BLaER1 (cell line): ENCODE measurements at regions not wholly inside any gene's neighbourhood (a gene's known extent, or its start where the extent isn't known, plus 50 kb on each side); places are given as distances from the start of the nearest gene placed in this dataset.
"Not testable (repeated sequence)": the region's sequence is repeated elsewhere in the genome, so short reads cannot be mapped to it uniquely, and the experiment has no call there.

Experiments
- H3K27ac ChIP-seq: shearing (Covaris generic); formaldehyde crosslinking; 2 replicates; pipeline ENCODE4 v1.8.1; 2022
- H3K27me3 ChIP-seq: shearing (Covaris generic); formaldehyde crosslinking; 2 replicates; pipeline ENCODE4 v1.8.1; 2022
- H3K36me3 ChIP-seq: shearing (Covaris generic); formaldehyde crosslinking; 2 replicates; pipeline ENCODE4 v1.8.1; 2022
- H3K4me1 ChIP-seq: shearing (Covaris generic); formaldehyde crosslinking; 2 replicates; pipeline ENCODE4 v1.8.1; 2022
- H3K4me2 ChIP-seq: shearing (Covaris generic); formaldehyde crosslinking; 2 replicates; pipeline ENCODE4 v1.8.1; 2022
- H3K4me3 ChIP-seq: shearing (Covaris generic); formaldehyde crosslinking; 2 replicates; pipeline ENCODE4 v1.8.1; 2022
- H3K9ac ChIP-seq: shearing (Covaris generic); formaldehyde crosslinking; 2 replicates; pipeline ENCODE4 v1.8.1; 2022
- H3K9me3 ChIP-seq: shearing (Covaris generic); formaldehyde crosslinking; 2 replicates; pipeline ENCODE4 v1.8.1; 2022
- H4K20me1 ChIP-seq: shearing (Covaris generic); formaldehyde crosslinking; 2 replicates; pipeline ENCODE4 v1.8.1; 2022
- Cebpa-rat ChIP-seq: shearing (Covaris generic); IDR thresholded peaks from 2 replicates; pipeline ENCODE4 v1.8.1; 2022

DNA sequence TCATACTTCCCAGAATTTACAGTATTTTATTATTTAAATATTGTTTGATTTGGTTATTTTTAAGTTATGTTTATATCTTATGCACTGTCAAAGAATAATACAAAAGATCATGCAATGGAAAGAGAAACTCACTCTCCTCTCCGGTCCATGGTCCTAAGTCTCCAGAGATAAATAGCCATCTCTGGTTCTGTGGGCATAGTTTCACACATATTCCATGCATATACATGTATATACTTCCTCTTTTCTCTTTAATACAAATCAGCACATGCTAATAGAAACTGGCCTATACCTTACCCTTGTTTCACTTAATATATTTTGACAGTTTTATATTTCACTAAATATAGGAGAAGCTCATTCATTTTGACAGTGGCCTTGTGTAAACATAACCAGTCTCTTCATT lies 901.7 kb upstream of the CITED2 start:
- no peak for TF ChIP-seq Cebpa-rat
- Histone ChIP-seq H3K4me3 (no peak overlapping the region), H3K9ac (no peak overlapping the region), H4K20me1 (no peaks in the 10 kb centered on the region), H3K9me3 (no peaks in the 10 kb centered on the region), H3K27me3 (no peaks in the 10 kb centered on the region), H3K4me2 (no peak overlapping the region), H3K27ac (no peak overlapping the region), H3K36me3 (no peaks in the 10 kb centered on the region), H3K4me1 (no peaks in the 10 kb centered on the region)

- H4K20me1 ChIP-seq: no peaks in the 10 kb centered on the region
- H3K9ac ChIP-seq: no peak overlapping the region
- H3K27me3 ChIP-seq: no peaks in the 10 kb centered on the region
- no peak overlapping the region for H3K27ac ChIP-seq
- no peaks in the 10 kb centered on the region for H3K9me3 ChIP-seq
- no peak overlapping the region for H3K4me2 ChIP-seq
- H3K36me3 ChIP-seq: no peaks in the 10 kb centered on the region
- TF ChIP-seq Cebpa-rat: no peak
- no peak overlapping the region for H3K4me3 ChIP-seq
- no peaks in the 10 kb centered on the region for H3K4me1 ChIP-seq
Measured at GRCh38 chr6:140275725-140276124, 901.3 kb upstream of the CITED2 start.

GRCh38 chr6:140274548-140274947 lies 900.1 kb upstream of the CITED2 start:
- Histone ChIP-seq H3K27ac (no peak overlapping the region), H3K4me2 (no peak overlapping the region), H3K9me3 (no peaks in the 10 kb centered on the region), H3K4me3 (no peak overlapping the region), H3K27me3 (no peaks in the 10 kb centered on the region), H4K20me1 (no peaks in the 10 kb centered on the region), H3K36me3 (no peaks in the 10 kb centered on the region), H3K4me1 (no peaks in the 10 kb centered on the region), H3K9ac (no peak overlapping the region)
- TF ChIP-seq Cebpa-rat: no peak

DNA sequence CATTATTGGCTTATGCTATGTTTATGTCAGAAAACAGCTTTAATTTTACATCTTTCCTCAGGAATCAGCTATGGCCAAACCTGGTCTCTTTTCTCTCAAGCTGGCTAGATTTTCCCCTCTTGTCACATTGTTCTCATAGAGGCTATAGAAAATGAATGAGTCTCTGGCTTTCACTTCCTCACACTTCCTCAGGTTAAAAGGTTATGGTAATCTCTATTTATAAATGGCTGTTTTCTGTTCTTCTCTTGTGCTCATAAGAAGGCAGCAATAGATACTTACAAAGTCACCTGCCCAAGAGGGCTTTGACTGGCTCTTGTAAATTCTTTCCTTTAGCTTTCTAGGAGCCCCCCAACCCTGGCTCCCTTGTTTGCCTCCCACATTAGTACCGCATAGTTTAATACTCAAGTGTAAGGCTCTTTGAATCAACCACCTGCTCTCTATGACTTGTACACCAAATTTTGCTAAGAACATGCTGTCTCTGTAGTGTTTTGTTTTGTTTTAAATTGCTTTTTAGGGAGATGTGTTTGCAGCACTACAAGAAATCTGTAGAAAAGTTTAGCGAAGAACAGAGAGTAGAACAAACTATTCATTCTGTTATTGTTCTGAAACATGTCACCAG lies 897.4 kb upstream of the CITED2 start:
- Histone ChIP-seq H3K27ac (no peak overlapping the region), H3K9me3 (no peaks in the 10 kb centered on the region), H3K4me3 (no peak overlapping the region), H4K20me1 (no peaks in the 10 kb centered on the region), H3K9ac (no peak overlapping the region), H3K4me1 (no peaks in the 10 kb centered on the region), H3K4me2 (no peak overlapping the region), H3K36me3 (no peaks in the 10 kb centered on the region), H3K27me3 (no peaks in the 10 kb centered on the region)
- TF ChIP-seq Cebpa-rat: no peak

DNA sequence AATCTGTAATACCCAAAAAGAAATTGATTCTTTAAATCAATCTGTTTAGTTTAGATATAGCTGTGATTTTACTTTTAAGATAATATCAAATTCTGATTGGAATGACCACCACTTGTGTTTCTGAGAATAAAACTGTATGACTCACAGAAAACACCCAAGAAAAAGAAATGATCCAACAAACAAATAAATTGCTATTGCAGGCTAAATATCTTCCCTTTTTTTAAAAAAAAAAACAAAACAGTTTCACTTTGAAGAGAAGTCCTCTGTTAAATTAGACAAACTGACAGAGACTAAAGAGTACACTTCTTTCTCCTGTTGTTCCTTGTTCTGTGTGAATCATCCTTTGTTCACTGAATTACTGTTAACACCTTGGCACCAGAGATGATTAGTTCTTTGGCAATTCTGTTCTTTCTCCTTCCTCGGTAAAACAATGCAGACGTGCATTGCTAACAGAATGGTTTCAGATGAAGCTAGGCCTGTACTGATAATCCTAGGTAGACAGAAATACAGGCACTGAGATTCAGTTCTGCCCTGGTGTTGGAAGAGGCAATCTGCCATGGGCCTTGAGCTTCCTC lies 895.2 kb upstream of the CITED2 start:
- no peaks in the 10 kb centered on the region for H3K27me3 ChIP-seq
- H3K36me3 ChIP-seq: no peaks in the 10 kb centered on the region
- no peak overlapping the region for H3K9ac ChIP-seq
- no peak for TF ChIP-seq Cebpa-rat
- H3K27ac ChIP-seq: no peak overlapping the region
- no peak overlapping the region for H3K4me3 ChIP-seq
- H4K20me1 ChIP-seq: no peaks in the 10 kb centered on the region
- H3K4me1 ChIP-seq: no peaks in the 10 kb centered on the region
- H3K9me3 ChIP-seq: no peaks in the 10 kb centered on the region
- no peak overlapping the region for H3K4me2 ChIP-seq

DNA sequence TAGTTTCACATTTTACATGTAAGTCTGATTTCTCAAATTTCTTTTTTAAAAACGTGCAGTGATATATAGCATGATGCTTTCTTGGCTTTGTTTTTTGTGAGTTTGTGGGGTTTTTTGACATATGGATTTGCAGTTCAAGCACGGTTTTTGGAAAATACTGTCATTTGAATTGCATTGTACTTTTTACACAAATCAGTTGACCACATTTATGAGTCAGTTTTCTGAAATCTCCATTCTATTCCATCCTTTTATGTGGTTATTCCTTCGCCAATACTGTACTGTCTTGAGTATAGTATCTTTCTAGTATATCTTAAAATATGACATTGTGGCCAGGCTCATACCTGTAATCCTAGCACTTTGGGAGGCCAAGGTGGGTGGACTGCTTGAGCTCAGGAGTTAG lies 890.0 kb upstream of the CITED2 start:
- H4K20me1 ChIP-seq: no peaks in the 10 kb centered on the region
- no peaks in the 10 kb centered on the region for H3K36me3 ChIP-seq
- H3K4me2 ChIP-seq: no peak overlapping the region
- no peak overlapping the region for H3K9ac ChIP-seq
- H3K9me3 ChIP-seq: no peaks in the 10 kb centered on the region
- no peaks in the 10 kb centered on the region for H3K4me1 ChIP-seq
- no peak overlapping the region for H3K4me3 ChIP-seq
- no peak overlapping the region for H3K27ac ChIP-seq
- no peak for TF ChIP-seq Cebpa-rat
- no peaks in the 10 kb centered on the region for H3K27me3 ChIP-seq

- H3K27me3 ChIP-seq, H3K4me1 ChIP-seq, H3K9ac ChIP-seq, H3K4me2 ChIP-seq, H3K4me3 ChIP-seq, H3K27ac ChIP-seq, H4K20me1 ChIP-seq, H3K36me3 ChIP-seq, H3K9me3 ChIP-seq: not testable (repeated sequence)
Measured at GRCh38 chr6:140258302-140258701, 883.9 kb upstream of the CITED2 start.

- H3K4me1 ChIP-seq: no peaks in the 10 kb centered on the region
- no peaks in the 10 kb centered on the region for H3K36me3 ChIP-seq
- no peaks in the 10 kb centered on the region for H3K27me3 ChIP-seq
- no peaks in the 10 kb centered on the region for H3K9me3 ChIP-seq
- no peak overlapping the region for H3K27ac ChIP-seq
- TF ChIP-seq Cebpa-rat: no peak
- no peak overlapping the region for H3K9ac ChIP-seq
- H3K4me2 ChIP-seq: no peak overlapping the region
- no peaks in the 10 kb centered on the region for H4K20me1 ChIP-seq
- H3K4me3 ChIP-seq: no peak overlapping the region
Measured at GRCh38 chr6:140256248-140256647, 881.8 kb upstream of the CITED2 start.

GRCh38 chr6:140253096-140253495 lies 878.6 kb upstream of the CITED2 start:
- no peak overlapping the region for H3K4me3 ChIP-seq
- no peak overlapping the region for H3K9ac ChIP-seq
- H3K9me3 ChIP-seq: no peaks in the 10 kb centered on the region
- no peaks in the 10 kb centered on the region for H3K36me3 ChIP-seq
- H3K27ac ChIP-seq: no peak overlapping the region
- H3K4me1 ChIP-seq: no peaks in the 10 kb centered on the region
- no peaks in the 10 kb centered on the region for H4K20me1 ChIP-seq
- TF ChIP-seq Cebpa-rat: no peak
- no peak overlapping the region for H3K4me2 ChIP-seq
- H3K27me3 ChIP-seq: no peaks in the 10 kb centered on the region

- Histone ChIP-seq H3K36me3 (no peaks in the 10 kb centered on the region), H3K4me3 (no peak overlapping the region), H3K27ac (no peak overlapping the region), H3K4me1 (no peaks in the 10 kb centered on the region), H3K4me2 (no peak overlapping the region), H3K9ac (no peak overlapping the region), H3K9me3 (no peaks in the 10 kb centered on the region), H3K27me3 (no peaks in the 10 kb centered on the region), H4K20me1 (no peaks in the 10 kb centered on the region)
- TF ChIP-seq Cebpa-rat: no peak
Measured at GRCh38 chr6:140252099-140252498, 877.7 kb upstream of the CITED2 start.
